Loucy (cell line): ENCODE measurements at regions not wholly inside any gene's neighbourhood (a gene's known extent, or its start where the extent isn't known, plus 50 kb on each side); places are given as distances from the start of the nearest gene placed in this dataset.
"Not testable (repeated sequence)": the region's sequence is repeated elsewhere in the genome, so short reads cannot be mapped to it uniquely, and the experiment has no call there.

ENCODE experiments used
- H2AFZ ChIP-seq: fragments of 200-600 bp; sonication (generic); 2 replicates; pipeline ENCODE4 v1.6.0; 2016; ENCODE audit warnings: antibody characterized with exemption, mild to moderate bottlenecking, low read length, moderate library complexity
- H3F3A ChIP-seq: fragments of 200-600 bp; 2 replicates; pipeline ENCODE4 v1.6.0; 2016; ENCODE audit warnings: antibody characterized with exemption, low read depth, mild to moderate bottlenecking
- H3K27me3 ChIP-seq: fragments of 200-600 bp; sonication (generic); 2 replicates; pipeline ENCODE4 v1.6.1; 2014; ENCODE audit warnings: low read length, mild to moderate bottlenecking; ENCODE audit not compliant: insufficient read depth, poor library complexity, severe bottlenecking
- H3K36me3 ChIP-seq: fragments of 200-600 bp; sonication (generic); 2 replicates; pipeline ENCODE4 v1.6.1; 2016; ENCODE audit warnings: low read length; ENCODE audit not compliant: insufficient read depth
- H3K4me1 ChIP-seq: fragments of 200-600 bp; sonication (generic); 2 replicates; pipeline ENCODE4 v1.5.1; 2014; ENCODE audit warnings: low read length, mild to moderate bottlenecking; ENCODE audit not compliant: insufficient read depth, poor library complexity, severe bottlenecking
- H3K4me2 ChIP-seq: fragments of 200-600 bp; sonication (generic); 2 replicates; pipeline ENCODE4 v1.6.0; 2014; ENCODE audit warnings: antibody characterized with exemption, low read length, low read depth, mild to moderate bottlenecking; ENCODE audit not compliant: poor library complexity, severe bottlenecking
- H3K4me3 ChIP-seq: fragments of 200-600 bp; sonication (generic); 2 replicates; pipeline ENCODE4 v1.5.1; 2014; ENCODE audit warnings: low read length, mild to moderate bottlenecking, mixed read lengths; ENCODE audit not compliant: poor library complexity, severe bottlenecking
- H3K79me2 ChIP-seq: fragments of 200-600 bp; sonication (generic); 2 replicates; pipeline ENCODE4 v1.6.1; 2014; ENCODE audit warnings: low read length; ENCODE audit not compliant: insufficient read depth
- H3K9ac ChIP-seq: fragments of 200-600 bp; sonication (generic); 2 replicates; pipeline ENCODE4 v1.6.0; 2014; ENCODE audit warnings: mild to moderate bottlenecking, low read depth, low read length, moderate library complexity; ENCODE audit not compliant: poor library complexity, severe bottlenecking
- H3K9me2 ChIP-seq: fragments of 200-600 bp; sonication (generic); replicated peaks from 2 replicates; pipeline ENCODE4 v1.6.1; 2016; ENCODE audit warnings: low read depth, low read length, mixed read lengths
- H3K9me3 ChIP-seq: fragments of 200-600 bp; sonication (generic); 2 replicates; pipeline ENCODE4 v1.6.1; 2014; ENCODE audit warnings: mild to moderate bottlenecking, antibody characterized with exemption, low read length, low read depth; ENCODE audit not compliant: insufficient read depth
- H4K20me1 ChIP-seq: fragments of 200-600 bp; sonication (generic); 2 replicates; pipeline ENCODE4 v1.6.0; 2014; ENCODE audit warnings: antibody characterized with exemption, low read length, mild to moderate bottlenecking; ENCODE audit not compliant: insufficient read depth, poor library complexity, severe bottlenecking
- EZH2phosphoT487 ChIP-seq: fragments of 200-600 bp; IDR thresholded peaks from 2 replicates; pipeline ENCODE4 v1.6.1; 2018; ENCODE audit warnings: antibody characterized with exemption, mild to moderate bottlenecking, moderate library complexity, borderline replicate concordance
- TF ChIP-seq, protein P1 (sequence below): fragments of 200-600 bp; sonication (generic); conservative IDR thresholded peaks from 2 replicates; pipeline ENCODE4 v1.5.1; 2014; ENCODE audit warnings: mild to moderate bottlenecking, antibody characterized with exemption, low read length

DNA sequence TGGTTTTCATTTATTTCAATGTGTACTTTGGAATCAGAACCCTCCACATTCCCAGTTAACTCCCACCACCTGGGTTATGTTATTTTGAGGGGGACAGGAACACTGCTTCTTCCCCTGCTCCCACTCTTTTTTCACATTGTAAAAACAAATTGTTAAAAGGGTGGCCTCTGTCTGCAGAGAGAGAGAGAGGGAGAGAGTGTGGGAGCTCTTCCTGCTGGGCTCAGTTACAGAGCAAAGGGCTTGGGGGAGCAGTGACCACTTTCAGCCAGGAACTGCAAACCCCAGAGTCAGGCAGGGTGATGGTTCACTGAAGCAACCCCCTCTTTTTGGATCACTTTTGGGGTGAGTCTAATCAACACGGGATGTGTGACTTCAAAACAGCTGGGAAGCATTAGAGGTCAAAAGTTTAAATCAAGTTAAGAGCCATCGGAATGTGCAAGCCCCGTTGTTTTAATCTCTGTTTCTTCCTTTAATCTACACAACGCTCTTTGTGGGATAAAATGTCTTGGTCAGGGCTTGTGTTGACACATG, 577.0 kb upstream of the CDH11 start:
- Histone ChIP-seq H3K9me2 (no peaks in the 10 kb centered on the region), H4K20me1 (no peaks in the 10 kb centered on the region), H3K9ac (no peak overlapping the region), H3K4me3 (no peak overlapping the region), H3K4me1 (no peaks in the 10 kb centered on the region), H2AFZ (no peak overlapping the region; the same call in 1 of the 2 replicates), H3K36me3 (no peaks in the 10 kb centered on the region), H3F3A (no peaks in the 10 kb centered on the region), H3K9me3 (no peaks in the 10 kb centered on the region), H3K79me2 (no peaks in the 10 kb centered on the region), H3K4me2 (no peak overlapping the region), H3K27me3 (no peaks in the 10 kb centered on the region)
- TF ChIP-seq, protein P1, sequence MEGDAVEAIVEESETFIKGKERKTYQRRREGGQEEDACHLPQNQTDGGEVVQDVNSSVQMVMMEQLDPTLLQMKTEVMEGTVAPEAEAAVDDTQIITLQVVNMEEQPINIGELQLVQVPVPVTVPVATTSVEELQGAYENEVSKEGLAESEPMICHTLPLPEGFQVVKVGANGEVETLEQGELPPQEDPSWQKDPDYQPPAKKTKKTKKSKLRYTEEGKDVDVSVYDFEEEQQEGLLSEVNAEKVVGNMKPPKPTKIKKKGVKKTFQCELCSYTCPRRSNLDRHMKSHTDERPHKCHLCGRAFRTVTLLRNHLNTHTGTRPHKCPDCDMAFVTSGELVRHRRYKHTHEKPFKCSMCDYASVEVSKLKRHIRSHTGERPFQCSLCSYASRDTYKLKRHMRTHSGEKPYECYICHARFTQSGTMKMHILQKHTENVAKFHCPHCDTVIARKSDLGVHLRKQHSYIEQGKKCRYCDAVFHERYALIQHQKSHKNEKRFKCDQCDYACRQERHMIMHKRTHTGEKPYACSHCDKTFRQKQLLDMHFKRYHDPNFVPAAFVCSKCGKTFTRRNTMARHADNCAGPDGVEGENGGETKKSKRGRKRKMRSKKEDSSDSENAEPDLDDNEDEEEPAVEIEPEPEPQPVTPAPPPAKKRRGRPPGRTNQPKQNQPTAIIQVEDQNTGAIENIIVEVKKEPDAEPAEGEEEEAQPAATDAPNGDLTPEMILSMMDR = no peak
- no peak for TF ChIP-seq EZH2phosphoT487

DNA sequence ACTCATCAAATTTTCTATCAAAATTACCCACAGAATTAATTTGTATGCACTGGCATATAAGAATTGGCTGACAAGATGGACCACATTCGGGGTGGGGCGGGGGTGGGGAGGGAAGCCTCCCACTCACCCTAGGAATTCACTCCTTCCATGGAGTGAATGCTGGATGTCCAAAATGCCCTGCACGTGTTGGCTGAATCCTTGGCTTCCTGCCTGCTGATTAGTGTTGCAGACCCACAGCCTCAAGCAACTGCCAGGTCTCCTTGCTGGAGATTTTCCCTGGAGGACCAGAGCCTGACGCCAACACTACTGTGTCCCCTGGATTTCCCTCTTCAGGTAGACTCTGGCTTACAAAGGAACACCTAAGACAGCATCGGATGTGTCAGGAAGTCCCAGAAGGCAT, 575.7 kb upstream of the CDH11 start:
- Histone ChIP-seq H3F3A (no peaks in the 10 kb centered on the region), H4K20me1 (no peaks in the 10 kb centered on the region), H3K9me2 (no peaks in the 10 kb centered on the region), H3K9ac (no peak overlapping the region), H2AFZ (no peak overlapping the region), H3K79me2 (no peaks in the 10 kb centered on the region), H3K36me3 (no peaks in the 10 kb centered on the region), H3K27me3 (no peaks in the 10 kb centered on the region), H3K9me3 (no peaks in the 10 kb centered on the region), H3K4me1 (no peaks in the 10 kb centered on the region), H3K4me3 (no peak overlapping the region), H3K4me2 (no peak overlapping the region)
- TF ChIP-seq, protein P1 = no peak
- TF ChIP-seq EZH2phosphoT487 = no peak

DNA sequence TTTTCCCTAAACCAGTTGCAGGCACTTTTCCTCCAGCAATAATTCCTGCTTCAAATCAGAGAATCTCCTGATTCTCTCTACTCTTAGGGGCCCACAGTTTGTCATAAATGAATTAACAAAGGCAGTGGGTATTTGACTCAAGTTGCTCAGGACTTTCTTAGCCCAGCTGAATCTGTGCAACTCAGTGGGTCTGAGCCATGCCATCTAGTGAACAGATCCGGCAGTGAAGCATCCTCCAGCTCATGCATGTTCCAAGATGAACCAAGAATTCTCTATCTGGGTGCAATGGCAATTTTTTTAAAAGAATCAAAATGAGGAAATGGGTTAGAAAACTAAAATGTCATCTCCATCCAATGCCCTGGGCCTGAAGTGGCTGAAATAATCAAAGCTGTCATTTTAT, 575.2 kb upstream of the CDH11 start:
- TF ChIP-seq, protein P1 = no peak
- TF ChIP-seq EZH2phosphoT487 = no peak

DNA sequence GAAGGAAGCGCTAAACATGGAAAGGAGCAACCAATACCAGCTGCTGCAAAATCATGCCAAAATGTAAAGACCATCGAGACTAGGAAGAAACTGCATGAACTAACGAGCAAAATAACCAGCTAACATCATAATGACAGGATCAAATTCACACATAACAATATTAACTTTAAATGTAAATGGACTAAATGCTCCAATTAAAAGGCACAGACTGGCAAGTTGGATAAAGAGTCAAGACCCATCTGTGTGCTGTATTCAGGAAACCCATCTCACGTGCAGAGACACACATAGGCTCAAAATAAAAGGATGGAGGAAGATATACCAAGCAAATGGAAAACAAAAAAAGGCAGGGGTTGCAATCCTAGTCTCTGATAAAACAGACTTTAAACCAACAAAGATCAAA, 570.0 kb upstream of the CDH11 start:
- not testable (repeated sequence) for H3K27me3 ChIP-seq, H2AFZ ChIP-seq, H3K36me3 ChIP-seq, H3K79me2 ChIP-seq, H3F3A ChIP-seq, H3K9ac ChIP-seq, H3K4me1 ChIP-seq, H4K20me1 ChIP-seq, H3K9me2 ChIP-seq, H3K4me3 ChIP-seq, H3K4me2 ChIP-seq, H3K9me3 ChIP-seq

More for the DNA sequence above, 575.2 kb upstream of the CDH11 start:
- Histone ChIP-seq H3K79me2 (no peaks in the 10 kb centered on the region), H3K4me3 (no peak overlapping the region), H3K36me3 (no peaks in the 10 kb centered on the region), H3K9ac (no peak overlapping the region), H2AFZ (no peak overlapping the region), H3K4me2 (no peak overlapping the region), H4K20me1 (no peaks in the 10 kb centered on the region), H3K27me3 (no peaks in the 10 kb centered on the region), H3F3A (no peaks in the 10 kb centered on the region), H3K9me2 (no peaks in the 10 kb centered on the region), H3K4me1 (no peaks in the 10 kb centered on the region), H3K9me3 (no peaks in the 10 kb centered on the region)
